GM21529 (cell line): ENCODE measurements at regions not wholly inside any gene's neighbourhood (a gene's known extent, or its start where the extent isn't known, plus 50 kb on each side); places are given as distances from the start of the nearest gene placed in this dataset.
"Not testable (repeated sequence)": the region's sequence is repeated elsewhere in the genome, so short reads cannot be mapped to it uniquely, and the experiment has no call there.

ENCODE experiments used
- ATAC-seq: cut with Tn5 transposase; IDR thresholded peaks from one replicate; pipeline ENCODE4 v1.9.1; 2021; ENCODE audit not compliant: unreplicated experiment

DNA sequence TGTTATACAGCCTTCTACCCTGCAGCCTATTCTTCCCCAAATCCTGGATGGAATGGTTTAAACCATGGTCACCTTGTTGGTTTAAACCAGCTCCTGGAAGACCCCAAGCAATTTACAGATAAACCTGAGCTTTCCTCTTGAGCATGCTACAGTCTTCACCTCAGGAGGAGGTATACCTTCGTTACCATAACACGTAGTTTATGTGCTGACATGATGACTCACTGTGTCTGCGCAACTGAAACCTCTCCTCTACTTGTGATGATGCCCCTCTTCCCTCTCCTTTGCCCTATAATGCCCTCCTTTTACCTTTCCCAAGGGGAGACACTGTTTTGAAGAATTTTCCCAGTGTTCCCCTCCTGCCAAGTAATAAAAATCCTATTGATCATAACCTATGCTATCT is 457.3 kb upstream of the RGS18 start:
- no peak for ATAC-seq

DNA sequence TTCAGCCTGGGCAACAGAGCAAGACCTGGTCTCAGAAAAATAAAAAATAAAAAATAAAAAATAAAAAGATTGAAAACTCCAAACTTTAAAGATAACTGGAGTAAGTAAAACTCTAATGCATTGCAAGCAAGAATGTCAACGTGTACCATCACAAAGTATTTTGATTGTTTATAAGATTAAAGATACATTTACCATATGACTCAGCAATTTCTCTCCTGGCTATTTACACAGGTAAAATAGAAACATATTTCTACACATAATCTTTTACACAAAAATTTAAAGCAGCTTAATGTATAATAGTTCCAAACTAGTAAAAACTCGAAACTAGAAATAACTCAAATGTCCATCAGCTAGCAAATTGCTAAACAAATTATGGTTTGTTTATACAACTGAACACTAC is 456.1 kb upstream of the RGS18 start:
- ATAC-seq: no peak

DNA sequence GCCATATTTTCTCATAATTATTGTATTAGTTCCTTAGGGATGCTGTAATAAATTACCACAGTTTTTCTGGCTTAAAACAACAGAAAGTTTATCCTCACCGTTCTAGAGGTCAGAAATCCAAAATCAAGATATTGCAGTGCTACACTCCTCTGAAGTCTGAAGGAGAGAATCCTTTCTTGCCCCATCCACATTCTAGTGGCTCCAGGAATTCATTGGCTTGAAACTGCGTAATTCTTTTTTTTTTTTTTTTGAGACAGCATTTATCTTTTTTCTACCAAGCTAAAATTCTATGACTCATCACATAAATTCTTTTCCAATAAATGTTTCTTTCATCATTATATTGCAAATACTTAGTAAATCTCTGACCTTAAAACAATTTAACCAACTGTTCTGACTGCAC is 451.0 kb upstream of the RGS18 start:
- ATAC-seq: no peak

DNA sequence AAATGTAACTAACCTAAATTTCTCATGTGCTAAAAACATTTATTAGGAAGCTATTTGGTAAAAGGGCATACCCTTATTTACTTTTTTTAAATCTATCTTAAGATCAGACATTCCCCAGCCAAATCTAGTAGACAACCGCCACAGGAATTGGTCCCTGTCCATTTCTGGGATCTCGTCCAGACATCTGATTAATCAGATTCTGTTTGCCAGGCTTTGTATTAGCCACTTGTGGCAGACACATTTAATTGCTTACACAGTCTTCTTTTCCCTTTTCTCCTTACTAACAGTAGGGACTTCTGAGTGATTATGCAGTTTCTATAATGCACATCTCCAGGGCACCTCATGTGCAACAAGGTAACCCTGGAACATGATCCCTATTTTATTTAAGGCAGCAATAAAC is 449.0 kb upstream of the RGS18 start:
- no peak for ATAC-seq

DNA sequence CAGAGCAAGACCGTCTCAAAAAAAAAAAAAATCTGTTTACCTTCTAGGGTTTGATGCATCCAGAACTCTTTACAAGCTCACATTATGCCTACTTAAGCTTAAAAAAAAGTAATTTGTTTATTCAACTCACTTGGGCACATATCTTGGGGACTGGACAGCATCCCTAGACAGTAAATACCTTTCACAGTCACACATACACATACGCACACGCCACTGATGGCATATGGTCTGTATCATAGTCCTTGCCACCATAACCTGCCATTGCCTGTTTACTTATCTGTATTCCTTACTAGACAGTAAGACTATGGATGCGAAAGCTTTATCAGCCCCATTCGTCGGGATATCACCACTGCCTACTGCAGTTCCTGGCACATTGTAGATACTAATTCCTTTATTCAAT is 446.3 kb upstream of the RGS18 start:
- no peak for ATAC-seq

DNA sequence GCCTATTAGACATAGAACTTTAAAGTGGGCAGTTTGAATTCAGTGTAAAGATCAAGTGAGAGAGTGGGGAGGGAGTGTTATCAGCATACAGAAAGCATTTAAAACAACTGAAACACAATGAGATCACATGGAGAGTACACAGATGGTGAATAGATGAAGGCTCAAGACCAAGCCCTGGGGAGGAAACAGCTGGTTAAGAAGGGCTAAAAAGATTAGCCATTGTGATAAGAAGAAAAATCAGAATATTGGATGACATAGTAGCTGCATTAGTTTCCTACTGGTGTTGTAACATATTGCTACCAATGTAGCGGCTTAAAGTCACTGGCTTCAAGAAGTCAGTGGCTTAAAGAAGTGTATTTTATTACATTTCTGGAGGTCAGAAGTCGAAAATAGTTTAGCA is 443.4 kb upstream of the RGS18 start:
- no peak for ATAC-seq

DNA sequence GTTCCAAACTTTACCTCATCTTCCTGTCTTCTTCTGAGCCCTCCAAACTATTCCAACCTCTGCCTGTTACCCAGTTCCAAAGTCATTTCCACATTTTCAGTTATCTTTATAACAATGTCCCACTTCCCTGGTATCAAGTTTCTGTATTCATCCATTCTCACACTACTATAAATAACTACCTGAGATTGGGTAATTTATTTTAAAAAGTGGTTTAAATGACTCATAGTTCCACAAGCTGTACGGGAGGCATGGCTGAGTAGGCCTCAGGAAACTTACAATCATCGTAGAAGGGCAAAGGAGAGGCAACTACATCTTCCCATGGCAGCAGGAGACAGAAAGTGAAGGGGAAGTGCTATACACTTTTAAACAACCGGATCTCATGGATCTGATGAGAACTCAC is 428.5 kb upstream of the RGS18 start:
- no peak for ATAC-seq

DNA sequence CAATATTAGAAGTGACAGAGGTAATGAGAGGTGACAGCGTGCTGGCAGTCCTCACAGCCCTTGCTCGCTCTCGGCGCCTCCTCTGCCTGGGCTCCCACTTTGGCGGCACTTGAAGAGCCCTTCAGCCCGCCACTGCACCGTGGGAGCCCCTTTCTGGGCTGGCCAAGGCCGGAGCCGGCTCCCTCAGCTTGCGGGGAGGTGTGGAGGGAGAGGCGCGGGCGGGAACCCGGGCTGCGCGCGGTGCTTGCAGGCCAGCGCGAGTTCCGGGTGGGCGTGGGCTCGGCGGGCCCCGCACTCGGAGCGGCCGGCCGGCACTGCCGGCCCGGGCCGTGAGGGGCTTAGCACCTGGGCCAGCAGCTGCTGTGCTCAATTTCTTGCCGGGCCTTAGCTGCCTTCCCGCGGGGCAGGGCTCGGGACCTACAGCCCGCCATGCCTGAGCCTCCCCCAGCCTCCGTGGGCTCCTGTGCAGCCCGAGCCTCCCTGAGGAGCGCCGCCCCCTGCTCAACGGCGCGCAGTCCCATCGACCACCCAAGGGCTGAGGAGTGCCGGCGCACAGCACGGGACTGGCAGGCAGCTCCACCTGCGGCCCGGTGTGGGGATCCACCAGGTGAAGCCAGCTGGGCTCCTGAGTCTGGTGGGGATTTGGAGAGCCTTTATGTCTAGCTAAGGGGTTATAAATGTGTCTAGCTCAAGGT is 426.5 kb upstream of the RGS18 start:
- not testable (repeated sequence) for ATAC-seq

DNA sequence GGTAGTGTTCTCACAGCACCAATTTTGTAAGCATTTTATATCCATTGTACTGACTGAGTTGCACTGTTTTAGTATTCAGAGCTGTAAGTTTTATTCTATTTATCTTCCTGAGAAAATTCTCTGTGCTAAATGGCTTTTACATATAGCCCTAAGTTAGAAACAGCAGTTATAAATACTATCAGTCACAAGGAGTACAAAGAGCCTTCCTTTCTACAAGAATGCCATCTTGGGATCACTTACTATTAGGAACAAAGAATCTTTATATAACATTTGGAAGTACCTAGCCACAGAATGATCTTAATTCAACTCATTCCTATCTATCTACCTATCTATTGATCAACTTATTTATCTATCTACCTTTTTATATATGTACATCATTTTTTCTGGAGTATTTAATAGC is 423.9 kb upstream of the RGS18 start:
- ATAC-seq: no peak

DNA sequence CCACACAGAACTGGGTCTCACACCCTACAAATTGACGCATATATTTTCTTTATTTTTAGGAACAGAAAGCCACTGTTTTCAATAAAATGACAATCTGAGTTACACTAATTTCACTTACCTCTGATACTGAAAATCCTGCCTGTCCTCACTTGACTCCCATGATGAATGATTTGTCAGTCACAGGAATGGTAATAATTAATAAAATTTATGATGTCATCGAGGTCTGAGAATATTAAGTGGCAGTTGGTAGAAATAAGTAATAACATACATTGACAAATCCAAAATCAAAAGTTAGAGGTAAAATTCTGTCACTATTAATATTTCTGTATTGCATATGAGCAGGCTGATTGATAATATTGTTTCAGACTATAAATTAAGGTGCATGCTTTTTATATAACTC is 418.7 kb upstream of the RGS18 start:
- ATAC-seq: no peak

DNA sequence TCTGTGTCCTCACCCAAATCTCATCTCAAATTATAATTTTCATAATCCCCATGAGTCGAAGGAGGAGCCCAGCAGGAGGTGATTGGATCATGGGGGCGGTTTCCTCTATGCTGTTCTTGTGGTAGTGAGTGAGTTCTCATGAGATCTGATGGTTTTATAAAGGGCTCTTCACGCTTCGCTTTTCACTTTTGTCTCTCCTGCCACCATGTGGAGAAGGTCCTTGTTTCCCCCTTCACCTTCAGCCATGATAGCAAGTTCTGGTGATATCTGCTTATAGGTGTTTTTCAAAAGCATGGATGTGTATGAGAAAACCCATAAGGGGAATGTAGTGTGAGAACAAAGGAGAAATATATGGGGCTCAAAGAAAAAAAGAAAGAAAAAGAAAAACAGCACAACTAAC is 405.9 kb upstream of the RGS18 start:
- ATAC-seq: no peak

DNA sequence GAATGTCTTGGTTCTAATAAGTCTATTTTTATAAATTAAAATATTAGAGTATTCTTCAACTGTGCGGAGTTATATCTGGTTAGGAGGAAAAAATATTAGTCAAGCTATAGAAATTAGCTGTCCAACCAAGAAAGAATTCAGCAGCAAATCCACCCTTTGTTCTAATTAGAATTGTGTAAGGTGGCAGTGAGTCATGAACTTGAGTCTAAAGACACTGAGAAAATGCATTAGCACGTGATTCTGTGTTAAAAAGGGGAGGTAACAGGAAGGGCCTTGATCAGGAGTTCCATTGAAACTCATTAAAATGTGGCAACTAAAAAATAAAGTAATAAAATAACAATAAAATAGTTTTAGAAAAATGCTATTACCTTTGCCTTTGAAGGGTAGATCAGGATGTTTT is 398.2 kb upstream of the RGS18 start:
- no peak for ATAC-seq

DNA sequence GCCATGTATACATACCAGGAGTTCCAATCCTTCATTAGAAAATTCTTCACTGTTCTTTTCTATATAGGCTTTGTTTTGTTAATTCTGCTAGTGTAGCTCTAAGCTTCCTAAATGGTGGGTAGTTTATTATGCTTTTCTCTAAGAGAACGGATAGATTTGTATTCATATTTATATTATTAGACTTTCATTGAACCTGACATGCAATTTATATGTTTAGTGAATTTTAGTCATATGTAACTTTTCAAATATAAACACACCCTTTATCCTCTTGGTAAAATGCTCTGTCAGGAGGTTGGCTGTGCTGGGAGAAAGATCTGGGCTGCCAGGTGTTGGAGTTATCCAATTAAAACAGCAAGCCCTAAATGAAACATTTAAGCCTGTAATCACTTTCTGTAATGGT is 369.7 kb upstream of the RGS18 start:
- ATAC-seq: no peak

DNA sequence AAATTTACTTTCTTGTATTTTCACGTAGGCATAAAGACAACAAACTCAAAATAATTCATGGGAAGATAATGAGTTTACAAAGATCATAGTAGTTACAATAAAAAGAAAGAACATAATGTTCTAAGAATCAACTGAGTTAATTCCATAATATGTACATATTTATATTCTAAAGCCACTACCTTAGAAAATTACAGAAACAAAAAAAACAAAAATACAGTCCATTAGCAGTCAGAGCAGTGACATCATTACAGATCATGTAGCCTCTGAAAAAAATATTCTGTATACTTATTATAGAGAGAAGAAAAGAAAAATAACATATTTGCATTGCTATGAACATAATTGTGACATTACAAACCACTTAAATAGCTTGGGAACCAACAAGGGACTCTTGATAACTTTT is 360.1 kb upstream of the RGS18 start:
- no peak for ATAC-seq

DNA sequence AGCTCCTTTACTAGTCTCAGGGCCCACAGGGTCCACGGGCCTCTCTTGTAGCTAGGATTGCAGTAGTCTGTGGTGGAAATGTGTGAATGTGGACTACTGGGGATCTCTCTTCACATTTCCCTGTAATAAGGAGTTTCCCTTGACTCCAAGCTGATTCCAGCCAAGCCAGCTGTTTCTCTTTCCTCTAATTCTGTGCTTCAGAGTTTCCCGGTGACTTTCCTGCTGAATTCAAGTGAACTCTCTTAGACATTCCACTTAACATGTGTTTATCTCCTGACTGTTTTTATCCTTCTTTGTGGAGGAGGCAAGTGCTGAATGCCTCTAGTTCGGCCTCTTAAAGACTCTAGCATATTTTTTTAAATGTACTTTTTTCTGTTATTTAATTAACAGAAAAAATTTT is 354.0 kb upstream of the RGS18 start:
- ATAC-seq: no peak

DNA sequence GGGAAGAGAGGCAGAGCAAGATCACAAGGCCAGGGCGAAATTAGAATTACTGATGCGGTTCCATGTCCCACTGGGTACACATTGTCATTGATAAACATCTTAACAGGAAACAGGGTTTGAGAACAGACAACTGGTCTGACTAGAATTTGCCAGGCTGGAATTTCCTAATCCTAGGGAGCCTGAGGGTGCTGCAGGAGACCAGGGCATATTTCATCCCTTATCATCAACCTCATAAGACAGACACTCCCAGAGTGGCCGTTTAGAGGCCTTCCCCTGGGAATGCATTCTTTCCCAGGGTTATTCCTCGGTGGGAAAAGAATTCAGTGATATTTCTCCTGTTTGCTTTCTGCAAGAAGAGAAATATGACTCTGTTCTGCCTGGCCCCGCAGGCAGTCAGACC is 344.7 kb upstream of the RGS18 start:
- not testable (repeated sequence) for ATAC-seq

DNA sequence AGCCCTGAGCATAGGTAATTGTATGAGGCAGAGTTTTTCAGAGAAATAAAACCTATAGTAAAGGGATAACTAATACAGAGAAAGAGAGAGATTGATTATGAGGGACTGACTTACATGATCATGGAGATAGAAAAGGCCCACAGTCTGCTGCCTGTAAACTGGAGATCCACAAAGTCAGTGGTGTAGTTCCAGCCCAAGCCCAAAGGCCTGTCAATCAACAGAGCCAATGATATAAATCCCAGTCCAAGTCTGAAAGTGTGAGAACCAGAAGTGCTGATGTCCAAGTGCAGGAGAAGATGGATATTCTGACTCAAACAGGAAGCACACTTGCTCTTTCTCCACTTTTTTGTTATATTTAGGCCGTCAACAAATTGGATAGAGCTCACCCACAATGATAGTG is 340.1 kb upstream of the RGS18 start:
- no peak for ATAC-seq

DNA sequence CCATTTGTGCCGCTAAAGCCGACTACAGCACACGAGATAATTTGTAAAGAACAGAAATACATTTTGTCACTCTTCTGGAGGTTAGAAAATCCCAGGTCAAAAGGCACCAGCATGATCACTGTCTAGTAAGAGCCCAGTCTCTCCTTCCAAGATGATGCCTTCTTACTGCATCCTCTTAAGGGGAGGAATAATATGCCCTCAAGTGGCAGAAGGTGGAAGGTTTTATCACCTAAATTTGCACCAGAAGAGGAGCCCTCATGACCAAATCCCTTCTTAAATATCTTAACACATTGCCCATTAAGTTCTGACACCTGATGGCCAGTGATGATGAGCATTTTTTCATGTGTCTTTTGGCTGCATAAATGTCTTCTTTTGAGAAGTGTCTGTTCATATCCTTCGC is 326.7 kb upstream of the RGS18 start:
- no peak for ATAC-seq

DNA sequence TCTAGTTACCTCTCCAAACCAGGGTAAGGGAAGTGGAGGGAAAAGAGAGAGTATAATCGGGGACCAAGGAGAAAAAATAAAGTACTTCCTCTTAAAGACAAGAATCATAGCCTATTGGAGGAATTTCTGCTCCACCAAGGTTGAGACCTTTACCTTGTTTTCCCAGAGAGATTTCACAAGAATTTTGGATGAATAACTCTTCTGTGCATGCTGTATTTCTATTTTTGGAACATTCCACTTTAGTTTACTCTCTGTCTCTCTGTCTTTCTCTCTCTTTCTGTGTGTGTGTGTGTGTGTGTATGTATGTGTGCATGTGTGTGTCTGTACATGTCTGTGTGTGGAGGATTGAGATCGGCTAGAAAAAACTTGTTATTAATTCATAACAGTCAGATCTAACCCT is 318.4 kb upstream of the RGS18 start:
- no peak for ATAC-seq

DNA sequence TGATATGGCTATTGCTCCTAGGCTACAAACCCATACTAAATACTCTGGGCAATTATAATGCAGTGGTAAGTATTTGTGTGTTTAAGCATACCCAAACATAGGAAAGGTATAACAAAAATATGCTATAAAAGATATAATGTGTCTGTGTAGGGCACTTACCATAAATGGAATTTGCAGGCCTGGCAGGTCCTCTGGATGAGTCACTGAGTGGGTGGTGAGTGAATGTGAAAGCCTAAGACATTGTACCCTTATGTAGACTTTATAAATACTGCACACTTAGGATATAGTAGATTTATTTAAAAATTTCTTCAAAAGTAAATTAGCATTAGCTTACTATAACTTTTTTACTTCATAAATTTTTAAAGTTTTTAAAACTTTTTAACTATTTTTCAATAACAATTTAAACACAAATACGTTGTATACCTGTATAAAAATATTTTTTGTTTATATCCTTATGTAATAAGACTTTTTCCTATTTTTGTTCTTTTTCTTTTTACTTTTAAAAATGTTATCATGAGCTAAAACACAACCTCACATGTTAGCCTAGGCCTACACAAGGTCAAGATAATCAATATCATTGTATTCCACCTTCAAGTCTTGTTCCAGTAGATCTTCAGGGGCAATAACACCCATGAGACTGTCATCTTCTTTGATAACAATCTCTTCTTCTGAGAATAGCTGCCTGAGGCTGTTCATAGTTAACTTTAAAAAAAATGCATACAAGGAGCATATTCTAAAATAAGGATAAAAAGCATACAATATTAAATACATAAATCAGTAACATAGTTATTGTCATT is 306.3 kb upstream of the RGS18 start:
- ATAC-seq: no peak

DNA sequence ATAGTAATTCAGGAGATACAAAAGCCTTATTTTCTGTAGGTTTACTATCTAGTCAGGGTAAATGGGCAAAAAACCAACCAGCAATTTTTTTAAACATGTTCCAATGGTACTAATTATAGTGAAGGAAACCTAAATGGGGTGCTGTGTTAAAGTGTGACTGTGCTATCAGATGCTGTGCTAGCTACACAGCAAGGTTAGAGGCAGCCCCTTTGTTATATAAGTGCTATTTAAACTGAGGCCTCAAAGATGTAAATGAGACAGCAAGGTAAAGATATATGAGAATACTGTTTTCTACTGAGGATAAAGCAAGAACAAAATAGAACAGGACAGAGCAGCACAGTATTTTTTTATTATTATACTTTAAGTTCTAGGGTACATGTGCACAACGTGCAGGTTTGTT is 305.4 kb upstream of the RGS18 start:
- no peak for ATAC-seq

DNA sequence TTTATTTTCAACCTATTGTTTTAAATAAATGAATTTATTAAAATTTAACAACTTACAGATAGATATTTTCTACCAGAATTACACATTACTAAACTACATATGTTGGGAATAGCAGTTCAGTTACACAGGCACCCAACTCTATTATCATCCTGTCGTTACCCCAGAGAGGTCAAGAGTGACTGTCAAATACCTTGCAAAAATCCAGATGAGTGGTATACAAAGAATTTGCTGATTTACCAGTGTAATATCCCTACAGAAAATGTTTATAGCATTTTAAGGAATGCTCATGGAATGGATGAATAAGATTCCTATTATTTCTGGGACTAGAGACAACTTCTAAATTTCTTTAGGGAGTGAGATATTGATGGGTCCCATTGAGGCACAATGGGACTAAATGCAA is 300.7 kb upstream of the RGS18 start:
- ATAC-seq: no peak

DNA sequence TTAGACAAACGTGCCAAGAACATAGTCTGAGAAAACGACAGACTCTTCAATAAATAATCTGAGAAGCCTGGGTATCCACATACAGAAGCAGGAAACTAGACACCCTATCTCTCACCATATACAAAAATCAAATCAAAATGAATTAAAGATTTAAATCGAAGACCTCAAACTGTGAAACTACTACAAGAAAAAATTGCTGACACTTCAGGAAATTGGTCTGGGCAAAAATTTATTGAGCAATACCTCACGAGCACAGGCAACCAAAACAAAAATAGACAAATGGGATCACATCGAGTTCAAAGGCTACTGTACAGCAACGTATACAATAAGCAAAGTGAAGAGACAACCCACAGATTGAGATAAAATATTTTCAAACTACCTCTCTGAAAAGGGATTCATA is 292.8 kb upstream of the RGS18 start:
- ATAC-seq: no peak
